SKM-1 treated with dmso at 0.1 percent for 144 hours (cell line): ENCODE measurements at regions not wholly inside any gene's neighbourhood (a gene's known extent, or its start where the extent isn't known, plus 50 kb on each side); places are given as distances from the start of the nearest gene placed in this dataset.
"Not testable (repeated sequence)": the region's sequence is repeated elsewhere in the genome, so short reads cannot be mapped to it uniquely, and the experiment has no call there.

Source experiments
- DNase-seq: peaks from one replicate; lab custom pipeline; 2025; ENCODE audit not compliant: unreplicated experiment; lab: John Stamatoyannopoulos, UW

DNA sequence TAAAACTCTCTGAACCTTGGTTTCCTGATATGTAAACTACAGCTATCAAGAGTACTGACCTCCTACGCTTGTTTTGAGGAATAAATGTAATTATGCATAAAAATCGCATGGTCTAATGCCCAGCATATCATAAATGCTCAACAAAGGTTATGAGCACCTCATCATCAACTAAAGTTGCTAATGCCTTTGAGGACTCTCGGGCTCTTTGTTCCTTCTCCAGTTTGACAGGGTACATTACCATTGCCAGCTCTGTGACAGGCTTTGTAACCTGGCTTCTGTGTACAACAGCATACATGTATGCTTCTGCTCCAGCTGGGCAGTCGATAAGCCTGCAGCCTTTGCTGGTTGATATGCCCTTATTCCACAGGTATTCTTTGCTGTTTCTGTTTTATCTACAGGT, 95.2 kb downstream of the C9orf152 start:
- DNase-seq = no peak

DNA sequence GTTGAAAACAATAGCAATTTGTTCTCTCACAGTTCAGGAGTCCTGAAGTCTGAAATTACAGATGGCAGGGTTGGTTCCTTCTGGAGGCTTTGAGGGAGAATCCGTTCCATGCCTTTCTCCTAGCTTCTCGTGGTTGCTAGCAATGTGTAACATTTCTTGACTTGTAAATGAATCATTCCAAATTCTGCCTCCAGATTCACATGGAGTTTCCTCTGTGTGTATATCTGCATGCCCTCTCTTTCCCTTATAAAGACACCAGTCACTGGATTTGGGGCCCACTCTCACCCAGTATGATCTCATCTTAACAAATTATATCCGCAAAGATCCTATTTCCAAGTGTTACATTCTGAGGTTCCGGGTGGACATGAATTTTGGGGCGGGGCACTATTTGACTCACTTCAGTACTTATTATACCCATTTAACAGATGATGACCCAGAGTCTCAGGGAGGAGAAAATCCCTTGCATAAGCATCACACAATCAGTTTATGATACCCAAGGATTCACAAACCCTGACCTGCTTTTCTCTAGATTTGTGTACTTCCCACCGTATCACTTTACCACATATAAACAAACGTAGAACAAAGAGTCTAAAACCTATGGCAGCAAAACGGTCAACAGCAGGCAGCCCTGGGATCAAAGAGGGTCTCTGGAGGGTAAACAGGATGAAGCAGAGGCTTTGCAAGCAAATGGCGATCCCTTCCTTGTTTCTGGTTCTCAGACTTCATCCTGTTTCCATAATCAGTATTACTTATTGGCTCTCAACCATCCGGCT, 93.7 kb downstream of the C9orf152 start:
- no peak for DNase-seq

DNA sequence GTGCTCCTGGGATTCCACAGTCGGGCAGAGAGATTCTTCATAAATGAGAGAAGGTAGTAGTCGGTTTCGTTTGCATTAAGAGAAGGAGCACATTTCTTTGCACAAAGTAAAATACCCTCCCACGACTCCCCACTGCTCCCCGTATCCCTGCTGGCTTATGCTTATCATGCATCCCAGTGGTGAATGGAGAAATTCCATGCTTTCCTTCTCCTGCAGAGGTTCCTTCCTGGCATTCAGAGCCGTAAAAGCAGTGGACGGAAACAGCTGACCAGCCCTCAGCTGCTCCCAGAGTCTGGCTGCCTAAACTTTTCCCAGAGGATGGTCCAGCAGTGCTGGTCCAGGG, 93.1 kb downstream of the C9orf152 start:
- DNase-seq = no peak

DNA sequence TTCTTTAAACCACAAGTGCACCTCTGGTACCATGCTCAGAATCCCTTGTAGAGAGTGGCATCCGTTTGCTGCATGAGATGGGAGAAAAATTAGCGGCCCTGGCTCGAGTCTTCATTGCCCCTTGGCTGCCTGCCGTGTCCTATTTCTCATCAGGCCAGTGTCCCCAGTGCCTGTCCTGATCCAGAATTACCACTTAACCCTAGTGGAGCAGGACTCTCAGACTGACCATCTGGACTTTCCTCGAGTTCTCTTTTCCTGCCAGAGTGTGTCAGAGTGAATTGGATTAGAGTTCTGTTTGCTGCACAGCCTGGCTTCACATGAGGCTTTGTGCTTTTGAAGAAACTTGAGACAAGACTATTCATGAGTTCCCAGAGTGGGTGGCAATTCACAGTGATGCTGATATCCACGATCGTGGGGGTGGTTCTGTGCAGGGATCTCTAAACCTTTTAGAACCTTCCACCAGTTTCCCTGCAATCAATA, 92.6 kb downstream of the C9orf152 start:
- DNase-seq = no peak

DNA sequence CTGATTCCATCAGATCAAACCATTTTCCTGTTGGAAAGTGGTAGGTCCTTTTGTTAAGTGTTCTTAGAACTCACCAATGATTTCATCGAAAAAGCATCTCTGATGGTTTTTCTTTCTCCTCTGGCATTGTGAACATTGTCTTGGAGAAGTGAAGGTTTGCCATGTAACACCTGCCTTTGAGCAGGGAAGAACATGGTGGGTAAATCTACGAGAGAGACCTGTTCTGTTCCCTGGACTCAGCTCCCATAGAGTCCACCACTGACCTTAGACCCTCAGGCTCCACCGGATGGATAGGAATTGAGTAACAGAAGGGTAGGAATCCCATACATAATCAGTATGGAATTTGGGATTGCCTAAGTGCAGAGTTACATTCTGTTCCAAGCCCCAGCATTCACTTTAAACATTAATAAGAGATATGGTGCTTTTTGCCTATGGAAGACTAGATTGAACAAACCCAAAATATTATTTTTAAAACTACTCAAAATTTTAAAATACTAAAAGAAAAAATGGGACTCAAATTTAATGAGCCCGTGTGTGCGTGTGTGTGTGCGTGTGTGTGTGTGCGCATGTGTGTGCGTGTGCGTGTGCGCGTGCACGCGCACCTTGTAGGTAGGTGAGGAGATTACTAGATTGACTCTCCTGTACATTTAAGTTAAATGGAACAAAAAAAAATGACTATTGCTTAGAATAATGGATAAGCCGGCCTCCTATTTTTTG, 92.0 kb downstream of the C9orf152 start:
- DNase-seq = no peak

DNA sequence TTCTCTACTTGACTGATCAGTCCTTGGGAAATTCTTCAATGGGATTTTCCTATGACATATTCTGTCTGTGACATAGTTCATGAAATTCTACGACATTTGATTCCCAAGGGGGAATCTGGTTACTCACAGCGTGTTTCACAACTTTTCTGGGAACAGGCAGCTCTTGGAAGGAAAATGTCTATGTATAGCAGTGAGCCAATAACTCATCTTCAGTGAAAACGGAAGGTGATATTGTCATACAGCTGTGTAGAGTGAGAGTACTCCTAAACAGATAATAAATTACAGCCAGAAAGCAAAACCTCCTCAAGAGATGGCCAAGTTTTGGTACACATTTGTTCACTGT, 91.4 kb downstream of the C9orf152 start:
- DNase-seq = no peak

DNA sequence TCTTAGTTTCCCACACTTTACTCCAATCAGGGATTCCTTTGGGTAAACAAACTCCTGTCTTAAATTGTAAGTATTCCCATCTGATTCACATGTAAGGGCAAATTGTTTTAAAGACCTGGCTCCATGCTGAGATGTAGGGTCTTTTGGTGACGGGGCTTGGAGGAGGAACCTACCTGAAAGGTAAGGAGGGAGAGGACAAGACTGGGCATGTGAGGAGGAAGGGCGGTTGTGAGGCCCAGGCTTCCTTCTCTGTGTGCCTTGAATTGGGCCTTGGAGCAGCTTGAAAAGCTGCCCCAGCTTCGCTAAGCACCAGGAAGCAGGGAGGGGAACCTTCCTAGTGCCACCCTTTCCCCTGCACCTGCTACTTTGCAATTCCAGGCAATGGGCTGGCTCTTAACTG, 86.8 kb downstream of the C9orf152 start:
- DNase-seq = no peak

DNA sequence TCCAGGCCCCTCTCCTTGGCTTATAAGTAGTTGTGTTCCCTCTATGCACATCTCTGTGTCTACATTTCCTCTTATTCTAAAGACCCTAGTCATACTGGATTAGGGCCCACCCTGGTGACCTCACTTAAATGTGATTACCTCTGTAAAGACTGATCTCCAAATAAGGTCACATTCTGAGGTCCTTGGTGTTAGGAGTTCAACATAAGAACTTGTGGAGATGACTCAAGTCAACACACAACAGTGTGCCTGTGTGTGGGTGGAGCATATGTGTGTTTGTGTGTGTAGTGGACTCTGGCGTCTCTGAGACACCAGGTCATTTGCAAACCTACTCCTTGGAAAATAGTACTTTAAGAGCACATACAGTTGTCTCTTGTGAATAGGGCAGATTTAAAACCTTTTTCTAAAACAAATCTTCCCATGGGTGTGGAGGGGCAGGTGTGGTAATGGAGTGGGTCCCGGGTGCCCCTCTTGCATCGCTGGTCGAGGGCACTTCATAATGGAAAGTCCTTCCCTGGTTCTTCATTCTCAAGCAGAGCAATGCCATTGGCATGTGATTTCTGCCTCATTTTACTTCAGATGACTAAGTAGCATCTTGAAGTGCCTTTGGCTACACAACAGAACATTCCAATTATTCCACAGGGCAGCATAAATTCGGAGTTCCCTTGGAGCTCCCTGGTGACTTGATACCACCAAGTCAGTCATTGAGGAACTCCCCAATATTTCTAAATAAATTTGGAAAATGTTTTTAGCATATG, 84.4 kb downstream of the C9orf152 start:
- DNase-seq = no peak

DNA sequence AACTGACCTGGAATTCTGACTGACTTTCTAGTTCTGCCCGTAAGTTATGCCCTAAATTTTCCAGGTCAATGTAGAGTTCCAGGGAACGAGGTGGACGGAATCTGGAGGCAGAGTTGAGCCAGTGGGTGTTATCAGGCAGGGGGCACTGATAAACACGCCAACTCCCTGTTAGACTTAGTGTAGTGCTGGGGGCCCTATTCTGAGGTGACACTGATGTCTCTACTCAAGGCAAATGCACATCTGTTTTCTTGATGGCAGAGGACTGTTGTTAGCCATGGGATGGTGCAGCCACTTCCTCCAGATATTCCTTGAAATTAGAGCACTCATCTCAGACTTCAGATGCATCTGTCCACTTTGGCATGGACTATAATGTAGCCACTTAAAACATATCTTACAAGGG, 83.5 kb downstream of the C9orf152 start:
- DNase-seq = no peak

DNA sequence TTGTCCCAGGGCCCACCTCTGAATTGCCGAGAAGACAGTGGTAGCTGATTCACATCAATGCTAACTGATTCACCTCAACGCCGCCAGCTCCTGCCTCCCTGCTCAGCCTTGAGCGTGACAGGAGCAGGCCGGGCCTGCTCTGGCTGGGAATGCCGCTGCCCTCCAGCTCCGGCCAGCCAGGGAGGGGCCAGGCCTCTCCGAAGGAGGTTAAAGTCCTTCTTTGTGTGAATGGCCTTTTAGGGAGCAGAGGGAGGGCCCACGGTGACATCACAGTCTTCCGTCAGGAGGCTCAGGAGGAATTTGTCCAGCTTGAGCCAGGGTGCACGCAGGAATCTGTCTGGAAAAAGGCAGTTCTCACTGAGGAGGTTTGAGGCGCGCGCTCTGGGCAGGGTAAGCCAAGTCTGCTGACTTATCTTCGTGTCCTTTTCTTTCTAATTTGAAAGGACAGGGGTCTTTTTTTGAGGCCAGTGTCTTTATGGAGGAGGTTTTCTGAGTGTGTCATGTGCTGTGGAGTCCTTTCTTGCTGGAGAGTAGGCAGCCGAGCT, 82.7 kb downstream of the C9orf152 start:
- DNase-seq = no peak

DNA sequence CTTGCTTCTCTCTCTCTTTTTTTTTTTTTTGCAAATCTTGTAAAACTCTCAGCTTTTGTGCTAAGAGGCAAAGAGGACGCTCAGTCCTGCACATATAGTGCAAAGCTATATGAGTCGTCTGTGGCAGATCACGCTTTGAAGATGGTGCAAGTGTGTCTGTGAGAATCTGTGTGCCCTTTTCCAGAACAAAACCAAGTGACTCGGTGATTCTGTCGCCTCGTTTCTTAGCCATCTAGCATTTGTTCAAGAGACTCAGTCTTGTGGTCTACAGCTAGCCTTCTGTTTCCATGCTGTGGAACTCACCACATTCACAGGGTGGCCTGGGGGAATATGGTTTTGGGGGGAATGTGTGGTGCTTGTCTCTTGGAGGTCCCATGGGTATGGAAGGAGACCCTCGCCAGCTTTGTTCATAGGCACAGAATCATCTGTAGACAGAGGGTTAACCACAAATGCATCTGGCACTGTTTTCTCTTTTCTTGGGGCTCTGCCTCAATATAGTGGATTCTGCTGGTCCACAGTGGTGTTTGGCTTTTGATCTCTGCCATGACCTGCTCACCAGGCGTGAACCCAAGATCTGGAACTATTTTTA, 82.1 kb downstream of the C9orf152 start:
- DNase-seq = no peak

DNA sequence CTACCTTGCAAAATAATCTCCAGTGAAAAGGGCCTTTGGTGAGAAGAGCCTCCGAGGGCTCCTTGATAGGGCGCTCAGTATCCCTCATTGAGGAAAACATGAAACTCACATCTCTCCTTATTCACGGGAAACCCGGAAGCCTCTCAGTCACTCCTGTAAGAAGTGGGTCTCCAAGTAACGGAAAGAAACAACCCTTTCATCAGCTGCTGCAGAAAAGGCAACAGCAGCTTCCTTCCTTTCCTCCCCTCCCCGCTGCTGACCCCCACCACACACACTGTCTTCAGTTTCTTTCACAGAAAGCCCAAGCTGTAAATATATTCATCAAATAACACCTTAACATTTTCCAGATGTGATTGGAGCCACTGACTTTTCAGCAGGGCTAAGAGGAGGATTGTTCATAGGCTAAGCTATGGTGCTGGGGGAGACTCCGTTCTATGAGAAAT, 81.4 kb downstream of the C9orf152 start:
- DNase-seq = no peak

DNA sequence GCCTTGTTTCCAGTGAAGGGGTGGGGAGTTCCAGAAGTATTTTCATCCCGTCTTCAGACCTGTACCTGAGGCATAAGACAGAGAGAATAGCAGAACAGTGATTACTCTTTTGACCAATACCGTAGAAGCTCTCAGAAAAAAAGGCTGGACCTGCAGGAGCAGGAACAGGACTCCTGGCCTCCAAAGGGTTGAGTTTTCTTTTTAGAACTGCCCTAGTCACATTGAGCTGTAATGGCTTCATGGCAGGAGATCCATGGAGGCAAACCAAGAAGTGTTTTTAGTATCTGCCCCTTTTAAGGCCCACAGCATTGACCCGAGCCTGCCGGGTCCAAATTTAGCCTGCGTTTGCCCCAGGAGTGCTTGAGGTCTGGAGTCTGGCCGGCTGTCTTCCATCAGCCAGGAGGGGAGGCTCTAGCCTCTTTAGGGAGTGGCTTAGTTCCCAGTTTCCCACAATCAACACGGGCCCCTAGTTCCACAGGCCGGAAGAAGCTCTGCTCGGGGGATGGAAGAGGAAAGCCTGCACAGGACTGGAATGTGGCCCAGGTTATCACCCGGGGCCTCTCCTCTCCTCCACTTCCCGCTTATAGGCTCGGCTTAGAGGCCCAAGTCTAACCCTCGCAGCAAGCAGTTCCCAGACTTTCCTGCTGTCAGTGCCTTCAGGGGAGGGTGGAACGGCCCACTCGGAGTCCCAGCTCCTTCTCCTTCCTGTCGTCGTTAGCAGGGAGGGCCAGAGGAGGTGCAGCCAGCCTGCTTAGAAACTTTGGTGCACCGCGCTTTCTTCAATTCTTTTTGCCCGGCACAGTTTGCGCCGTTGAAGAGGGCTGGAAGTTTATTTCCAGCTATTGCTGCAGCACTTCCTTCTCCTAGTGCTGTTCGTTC, 80.7 kb downstream of the C9orf152 start:
- DNase-seq = no peak

DNA sequence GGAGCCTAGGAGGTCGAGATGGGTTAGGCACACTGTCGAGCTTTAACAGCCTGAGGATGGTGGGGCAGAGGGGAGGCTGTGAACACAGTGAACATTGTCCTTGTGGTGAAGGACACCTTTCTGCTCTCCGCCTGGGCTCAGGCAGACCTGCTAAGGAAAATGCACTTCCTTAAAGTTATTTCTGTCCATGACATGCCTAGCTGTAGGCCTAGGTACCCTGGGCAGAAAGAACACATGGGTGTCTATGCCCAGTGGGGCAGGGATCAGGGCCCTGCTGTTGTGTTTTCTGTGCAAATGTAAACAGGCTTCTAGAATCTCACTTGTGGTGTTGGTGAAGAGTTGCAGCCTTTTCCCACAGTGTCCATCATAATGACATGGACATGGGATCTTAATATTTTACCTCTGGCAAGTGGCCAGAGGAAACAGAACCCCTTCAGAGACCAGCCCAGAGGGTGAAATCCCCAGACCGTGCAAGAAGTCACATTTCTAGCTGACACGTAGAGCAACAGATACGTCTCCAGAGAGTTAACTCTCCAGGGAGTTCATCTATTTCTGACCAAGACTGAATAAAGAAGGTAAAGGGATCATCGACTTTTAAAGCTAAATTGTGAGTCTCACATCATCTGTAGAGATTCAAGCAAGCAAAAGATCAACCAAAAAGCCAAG, 79.2 kb downstream of the C9orf152 start:
- no peak for DNase-seq

DNA sequence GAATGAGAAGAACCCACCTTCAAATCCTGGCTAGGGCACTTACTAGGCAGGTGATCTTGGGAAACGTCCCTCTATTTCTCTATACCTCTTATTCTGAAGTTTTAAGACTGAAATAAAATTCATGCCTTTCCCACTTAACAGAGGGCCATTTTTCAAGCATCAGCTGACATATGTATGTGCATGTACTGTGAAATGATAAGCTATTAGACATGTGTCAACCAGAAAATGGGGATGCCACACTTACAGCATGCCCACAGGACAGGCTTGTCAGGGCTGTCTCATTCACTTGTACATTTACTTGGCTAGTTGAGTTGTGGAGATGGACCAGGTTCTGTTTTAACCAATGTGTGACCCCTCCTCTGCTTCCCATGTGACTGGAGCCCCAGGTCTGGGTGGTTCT, 78.5 kb downstream of the C9orf152 start:
- no peak for DNase-seq

DNA sequence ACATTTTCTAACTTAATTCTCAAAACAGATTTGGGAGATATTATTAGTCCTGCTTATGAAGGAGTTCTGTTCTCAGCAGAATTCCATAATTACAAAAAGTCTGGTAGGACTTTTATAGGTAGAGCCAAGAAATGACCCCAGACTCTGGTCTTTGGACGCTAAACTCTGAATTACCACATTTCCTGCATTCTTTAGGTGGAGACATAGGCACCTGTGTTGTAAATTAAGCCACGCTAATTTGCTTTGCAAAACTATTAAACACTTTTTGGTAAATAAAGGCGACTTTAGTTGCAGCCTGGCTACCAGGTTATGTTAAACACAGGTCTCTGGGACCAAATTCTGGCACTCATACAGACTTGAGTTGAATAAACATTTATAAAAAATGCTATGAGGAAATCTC, 77.7 kb downstream of the C9orf152 start:
- DNase-seq = no peak

DNA sequence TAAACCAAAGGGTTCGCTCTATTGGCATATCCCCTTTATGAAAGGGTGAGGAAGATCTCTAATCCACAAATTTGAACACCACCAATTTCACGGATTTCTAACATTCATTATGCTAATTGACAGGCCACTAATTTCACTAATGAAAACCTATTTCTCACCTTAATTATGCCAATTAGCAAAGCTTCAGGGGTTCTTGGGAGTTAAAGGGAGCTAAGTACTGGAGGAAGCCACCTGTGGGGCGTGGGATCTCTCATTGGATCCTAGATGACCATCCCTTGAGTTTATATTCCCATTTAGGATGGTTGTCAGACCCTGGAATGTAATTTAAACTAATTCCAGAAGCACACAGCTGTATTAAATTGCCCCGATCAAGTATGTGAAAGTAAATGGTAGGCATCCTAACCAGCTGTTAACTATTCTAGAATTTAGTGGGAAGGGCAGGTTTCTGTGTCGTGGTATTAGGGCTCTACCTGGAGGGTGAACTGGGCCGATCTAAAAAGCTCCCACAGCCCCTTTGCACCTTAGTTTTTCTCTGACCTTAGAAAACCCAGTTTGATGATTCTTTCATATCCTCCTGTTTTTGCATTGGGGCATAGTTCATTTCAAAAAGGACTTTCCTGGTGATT, 77.1 kb downstream of the C9orf152 start:
- no peak for DNase-seq

DNA sequence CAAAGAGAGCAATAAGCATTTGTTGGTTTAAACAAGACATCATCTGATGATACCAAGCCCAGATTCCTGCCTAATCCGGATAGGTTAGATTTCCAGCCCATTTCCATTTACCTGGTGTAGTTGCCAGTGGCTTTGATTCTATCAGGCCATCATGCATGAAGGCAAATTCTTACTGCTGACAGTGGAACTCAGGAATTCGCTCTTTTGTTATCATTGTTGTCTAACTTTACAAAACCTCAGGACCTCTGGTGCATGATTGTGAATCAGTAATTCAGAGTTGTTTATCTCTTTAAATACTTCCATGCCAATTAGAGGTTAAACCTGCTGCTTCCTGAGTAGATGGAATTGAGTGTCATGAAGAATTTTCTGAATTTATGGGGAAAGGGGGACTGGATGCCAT, 76.5 kb downstream of the C9orf152 start:
- no peak for DNase-seq

DNA sequence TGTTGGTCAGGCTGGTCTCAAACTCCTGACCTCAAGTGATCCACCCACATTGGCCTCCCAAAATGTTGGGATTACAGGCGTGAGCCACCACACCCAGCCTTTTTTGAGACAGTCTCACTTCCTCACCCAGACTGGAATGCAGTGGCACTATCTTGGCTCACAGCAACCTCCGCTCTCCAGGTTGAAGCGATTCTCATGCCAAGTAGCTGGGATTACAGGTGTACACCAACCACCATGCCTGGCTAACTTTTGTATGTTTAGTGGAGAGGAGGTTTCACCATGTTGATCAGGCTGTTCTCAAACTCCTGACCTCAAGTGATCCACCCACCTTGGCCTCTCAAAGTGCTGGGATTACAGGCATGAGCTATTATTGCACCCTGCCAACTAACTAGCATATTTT, 75.4 kb downstream of the C9orf152 start:
- not testable (repeated sequence) for DNase-seq
